Neural progenitor cell (in vitro differentiated cells): ENCODE measurements at regions not wholly inside any gene's neighbourhood (a gene's known extent, or its start where the extent isn't known, plus 50 kb on each side); places are given as distances from the start of the nearest gene placed in this dataset.
"Not testable (repeated sequence)": the region's sequence is repeated elsewhere in the genome, so short reads cannot be mapped to it uniquely, and the experiment has no call there.

ENCODE experiments used
- DNase-seq: peaks from one replicate; pipeline ENCODE4 v3.0.0-alpha.2; 2016; ENCODE audit warnings: low spot score
- H2AFZ ChIP-seq: fragments of 200-600 bp; sonication (generic); replicated peaks from 2 replicates; pipeline ENCODE4 v1.6.1; 2016; ENCODE audit warnings: antibody characterized with exemption
- H3F3A ChIP-seq: fragments of 200-600 bp; sonication (generic); 2 replicates; pipeline ENCODE4 v1.6.1; 2016; ENCODE audit warnings: antibody characterized with exemption, low read depth
- H3K27ac ChIP-seq: fragments of 200-600 bp; sonication (generic); 2 replicates; pipeline ENCODE4 v1.5.1; 2016; ENCODE audit warnings: mild to moderate bottlenecking
- H3K27me3 ChIP-seq: fragments of 200-600 bp; sonication (generic); 2 replicates; pipeline ENCODE4 v1.6.1; 2016; ENCODE audit warnings: mild to moderate bottlenecking, moderate library complexity
- H3K36me3 ChIP-seq: fragments of 200-600 bp; sonication (generic); 2 replicates; pipeline ENCODE4 v1.5.1; 2016
- H3K4me1 ChIP-seq: fragments of 200-600 bp; sonication (generic); 2 replicates; pipeline ENCODE4 v1.6.1; 2016; ENCODE audit warnings: mixed run types
- H3K4me2 ChIP-seq: fragments of 200-600 bp; sonication (generic); 2 replicates; pipeline ENCODE4 v1.6.1; 2016
- H3K4me3 ChIP-seq: fragments of 200-600 bp; sonication (generic); 2 replicates; pipeline ENCODE4 v1.5.1; 2016
- H3K79me2 ChIP-seq: fragments of 200-600 bp; sonication (generic); 2 replicates; pipeline ENCODE4 v1.6.1; 2016; ENCODE audit warnings: low read depth
- H3K9ac ChIP-seq: fragments of 200-600 bp; sonication (generic); 2 replicates; pipeline ENCODE4 v1.6.1; 2016
- H3K9me3 ChIP-seq: fragments of 200-600 bp; sonication (generic); 2 replicates; pipeline ENCODE4 v1.5.1; 2016; ENCODE audit warnings: low read depth
- H4K20me1 ChIP-seq: fragments of 200-600 bp; sonication (generic); 2 replicates; pipeline ENCODE4 v1.6.1; 2016; ENCODE audit warnings: low read depth
- H3K27ac Mint-ChIP-seq: 3 replicates; pipeline ENCODE4 v1.8.0; 2021; ENCODE audit warnings: mixed read lengths
- H3K27me3 Mint-ChIP-seq: 2 replicates; pipeline ENCODE4 v1.8.0; 2022; ENCODE audit warnings: low read depth, mild to moderate bottlenecking, inconsistent platforms, moderate library complexity, mixed read lengths; ENCODE audit not compliant: insufficient read depth
- H3K36me3 Mint-ChIP-seq: 3 replicates; pipeline ENCODE4 v1.8.0; 2021; ENCODE audit warnings: mixed read lengths
- H3K4me1 Mint-ChIP-seq: 3 replicates; pipeline ENCODE4 v1.8.0; 2021; ENCODE audit warnings: mixed read lengths
- H3K4me3 Mint-ChIP-seq: 3 replicates; pipeline ENCODE4 v1.8.0; 2021; ENCODE audit warnings: mild to moderate bottlenecking, moderate library complexity, mixed read lengths
- H3K9me3 Mint-ChIP-seq: 3 replicates; pipeline ENCODE4 v1.8.0; 2020; ENCODE audit warnings: mixed read lengths
- CTCF ChIP-seq: fragments of 200-600 bp; sonication (generic); IDR thresholded peaks from 2 replicates; pipeline ENCODE4 v1.5.1; 2017; ENCODE audit warnings: antibody characterized with exemption, mild to moderate bottlenecking
- EZH2 ChIP-seq: fragments of 200-600 bp; sonication (generic); IDR thresholded peaks from 2 replicates; pipeline ENCODE4 v1.6.1; 2017; ENCODE audit warnings: antibody characterized with exemption, mild to moderate bottlenecking, moderate library complexity
- EZH2phosphoT487 ChIP-seq: fragments of 200-600 bp; sonication (generic); IDR thresholded peaks from 2 replicates; pipeline ENCODE4 v1.6.1; 2017; ENCODE audit warnings: antibody characterized with exemption

GRCh38 chr2:186347472-186347871 is 138.6 kb upstream of the ZC3H15 start:
- H3K4me3 ChIP-seq: no peak overlapping the region
- H3K4me2 ChIP-seq: no peak overlapping the region
- H3K27ac Mint-ChIP-seq: no peak overlapping the region

GRCh38 chr2:186348200-186348599 is 137.9 kb upstream of the ZC3H15 start:
- no peaks in the 10 kb centered on the region for H4K20me1 ChIP-seq
- no peak overlapping the region for H3K27ac Mint-ChIP-seq
- no peaks in the 10 kb centered on the region for H3K27me3 Mint-ChIP-seq
- no peak overlapping the region for H3K27ac ChIP-seq
- H3K4me1 ChIP-seq: no peaks in the 10 kb centered on the region
- no peak overlapping the region for H2AFZ ChIP-seq
- TF ChIP-seq EZH2 (no peak), EZH2phosphoT487 (no peak), CTCF (no peak)
- no peaks in the 10 kb centered on the region for H3K36me3 ChIP-seq
- H3K4me1 Mint-ChIP-seq: peaks cover 9% of the 10 kb centered on the region
- no peaks in the 10 kb centered on the region for H3K9me3 ChIP-seq
- H3K9me3 Mint-ChIP-seq: peaks cover 10% of the 10 kb centered on the region
- DNase-seq: no peak
- no peak overlapping the region for H3K4me3 ChIP-seq
- no peaks in the 10 kb centered on the region for H3K27me3 ChIP-seq
- H3K79me2 ChIP-seq: no peaks in the 10 kb centered on the region
- peaks cover 7% of the 10 kb centered on the region for H3K36me3 Mint-ChIP-seq
- H3K9ac ChIP-seq: no peak overlapping the region
- no peak overlapping the region for H3K4me2 ChIP-seq
- no peak overlapping the region for H3K4me3 Mint-ChIP-seq
- no peaks in the 10 kb centered on the region for H3F3A ChIP-seq

More at GRCh38 chr2:186347472-186347871, 138.6 kb upstream of the ZC3H15 start:
- Histone ChIP-seq H3K36me3 (no peaks in the 10 kb centered on the region), H3K79me2 (no peaks in the 10 kb centered on the region), H2AFZ (no peak overlapping the region), H4K20me1 (no peaks in the 10 kb centered on the region), H3K27me3 (no peaks in the 10 kb centered on the region), H3F3A (no peaks in the 10 kb centered on the region), H3K9me3 (no peaks in the 10 kb centered on the region), H3K4me1 (no peaks in the 10 kb centered on the region), H3K27ac (no peak overlapping the region), H3K9ac (no peak overlapping the region)
- Mint-ChIP-seq H3K36me3 (peaks cover 2% of the 10 kb centered on the region), H3K4me3 (no peak overlapping the region), H3K27me3 (no peaks in the 10 kb centered on the region), H3K4me1 (peaks cover 9% of the 10 kb centered on the region), H3K9me3 (peaks cover 3% of the 10 kb centered on the region)
- no peak for DNase-seq
- no peak for TF ChIP-seq EZH2
- TF ChIP-seq EZH2phosphoT487: no peak
- TF ChIP-seq CTCF: no peak

- Mint-ChIP-seq H3K9me3 (peaks cover 19% of the 10 kb centered on the region), H3K27me3 (no peaks in the 10 kb centered on the region), H3K4me3 (no peak overlapping the region), H3K27ac (no peak overlapping the region), H3K36me3 (peaks cover 7% of the 10 kb centered on the region), H3K4me1 (peaks cover 9% of the 10 kb centered on the region)
- TF ChIP-seq CTCF (no peak), EZH2phosphoT487 (no peak), EZH2 (no peak)
- no peak overlapping the region for H3K9ac ChIP-seq
- peaks cover 3% of the 10 kb centered on the region for H3K9me3 ChIP-seq
- H2AFZ ChIP-seq: no peak overlapping the region
- no peak overlapping the region for H3K4me3 ChIP-seq
- DNase-seq: no peak
- H3K27me3 ChIP-seq: no peaks in the 10 kb centered on the region
- H3K36me3 ChIP-seq: peaks cover 3% of the 10 kb centered on the region
- no peaks in the 10 kb centered on the region for H3K4me1 ChIP-seq
- no peaks in the 10 kb centered on the region for H3K79me2 ChIP-seq
- H4K20me1 ChIP-seq: no peaks in the 10 kb centered on the region
- no peak overlapping the region for H3K4me2 ChIP-seq
- H3F3A ChIP-seq: no peaks in the 10 kb centered on the region
- H3K27ac ChIP-seq: no peak overlapping the region
These were observed 136.6 kb upstream of the ZC3H15 start for GRCh38 chr2:186349508-186349907.

- H3K27me3 ChIP-seq, H3K4me1 ChIP-seq, H2AFZ ChIP-seq, H3K9me3 ChIP-seq, H3K4me2 ChIP-seq, H3K9ac ChIP-seq, H3K27me3 Mint-ChIP-seq, H3K27ac Mint-ChIP-seq, H3K79me2 ChIP-seq, H3K36me3 ChIP-seq, H3F3A ChIP-seq, H3K4me3 ChIP-seq, H3K4me3 Mint-ChIP-seq, H3K4me1 Mint-ChIP-seq, H3K27ac ChIP-seq, DNase-seq, H3K36me3 Mint-ChIP-seq, H4K20me1 ChIP-seq: not testable (repeated sequence)
- peaks cover 19% of the 10 kb centered on the region for H3K9me3 Mint-ChIP-seq
These were observed 131.9 kb upstream of the ZC3H15 start for GRCh38 chr2:186354160-186354559.
